ENCODE measurements at regions not wholly inside any gene's neighbourhood (a gene's known extent, or its start where the extent isn't known, plus 50 kb on each side); places are given as distances from the start of the nearest gene placed in this dataset.

DNA sequence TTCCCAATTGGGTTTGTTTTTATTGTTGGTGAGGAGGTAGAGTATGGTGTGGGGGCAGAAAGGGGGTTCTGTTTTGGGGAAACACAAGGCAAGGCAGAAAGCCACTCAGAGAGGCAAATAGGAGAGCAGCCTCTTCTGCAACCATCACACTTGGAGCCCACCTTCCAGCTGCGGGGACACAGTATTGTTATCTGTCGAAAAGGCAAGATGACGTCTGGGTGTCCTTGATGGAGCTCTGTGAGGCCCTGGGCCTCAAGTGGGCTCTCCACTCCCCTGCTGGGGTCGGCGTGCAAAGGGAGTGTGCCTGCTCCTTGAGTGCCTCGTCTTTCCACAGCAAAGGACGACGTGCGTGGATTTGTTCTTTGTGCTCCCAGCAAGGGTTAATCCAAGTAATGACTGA is 227.6 kb downstream of the ANAPC1 start:
- BruUV-seq (replicated peaks), result no TSS peak
- POLR2A ChIA-PET, result no interaction called here
- intact Hi-C loops (cut with micrococcal nuclease) (no loop called here), dilution Hi-C loops (cut with MboI; ENCODE audit: extremely low pct_ligation_motif_present, low sequenced_read_pairs) (no loop called here)
- no peak overlapping the region for H2AFZ ChIP-seq (ENCODE audit: low read depth, low read length)
- no peaks in the 10 kb centered on the region for H3K9me1 ChIP-seq (replicated peaks; ENCODE audit: control insufficient read depth, extremely low read depth, insufficient read depth, low read length)
- FAIRE-seq (no peak), DNase-seq (ENCODE audit: low read depth, low spot score) (no peak)
- H3K9me3 ChIP-seq (replicated peaks; ENCODE audit: control insufficient read depth, insufficient read depth, low read length), result no peaks in the 10 kb centered on the region
- H3K9ac ChIP-seq (replicated peaks; ENCODE audit: extremely low read depth, insufficient read depth, low read length), result no peak overlapping the region
- no peak overlapping the region for H3K4me2 ChIP-seq (ENCODE audit: insufficient read depth, low read length)
- no peaks in the 10 kb centered on the region for H3K4me1 ChIP-seq (ENCODE audit: control insufficient read depth, extremely low read depth, insufficient read depth, low read length)
- CTCF ChIA-PET, result no interaction called here
- no peak overlapping the region for H3K27ac ChIP-seq (ENCODE audit: insufficient read depth, low read depth, low read length)
- no peak for TF ChIP-seq POLR2AphosphoS5 (IDR thresholded peaks at IDR 0.05; ENCODE audit: insufficient read depth, low read depth, low read length)
- TF ChIP-seq, protein P1, sequence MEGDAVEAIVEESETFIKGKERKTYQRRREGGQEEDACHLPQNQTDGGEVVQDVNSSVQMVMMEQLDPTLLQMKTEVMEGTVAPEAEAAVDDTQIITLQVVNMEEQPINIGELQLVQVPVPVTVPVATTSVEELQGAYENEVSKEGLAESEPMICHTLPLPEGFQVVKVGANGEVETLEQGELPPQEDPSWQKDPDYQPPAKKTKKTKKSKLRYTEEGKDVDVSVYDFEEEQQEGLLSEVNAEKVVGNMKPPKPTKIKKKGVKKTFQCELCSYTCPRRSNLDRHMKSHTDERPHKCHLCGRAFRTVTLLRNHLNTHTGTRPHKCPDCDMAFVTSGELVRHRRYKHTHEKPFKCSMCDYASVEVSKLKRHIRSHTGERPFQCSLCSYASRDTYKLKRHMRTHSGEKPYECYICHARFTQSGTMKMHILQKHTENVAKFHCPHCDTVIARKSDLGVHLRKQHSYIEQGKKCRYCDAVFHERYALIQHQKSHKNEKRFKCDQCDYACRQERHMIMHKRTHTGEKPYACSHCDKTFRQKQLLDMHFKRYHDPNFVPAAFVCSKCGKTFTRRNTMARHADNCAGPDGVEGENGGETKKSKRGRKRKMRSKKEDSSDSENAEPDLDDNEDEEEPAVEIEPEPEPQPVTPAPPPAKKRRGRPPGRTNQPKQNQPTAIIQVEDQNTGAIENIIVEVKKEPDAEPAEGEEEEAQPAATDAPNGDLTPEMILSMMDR (IDR thresholded peaks at IDR 0.05; ENCODE audit: extremely low read depth in 1 of 2, insufficient read depth in 1 of 2, low read depth in 1 of 2, low read length in 2 of 2), result no peak
- TF ChIP-seq GATA2 (IDR thresholded peaks at IDR 0.05; ENCODE audit: insufficient read depth, insufficient read length, low read depth, low read length), result no peak
- no peak for TF ChIP-seq EZH2 (IDR thresholded peaks at IDR 0.05; ENCODE audit: borderline replicate concordance, low read depth, low read length, severe bottlenecking)
- TF ChIP-seq MYC (IDR thresholded peaks at IDR 0.05; ENCODE audit: low read depth, low read length), result no peak
- TF ChIP-seq, protein P2, sequence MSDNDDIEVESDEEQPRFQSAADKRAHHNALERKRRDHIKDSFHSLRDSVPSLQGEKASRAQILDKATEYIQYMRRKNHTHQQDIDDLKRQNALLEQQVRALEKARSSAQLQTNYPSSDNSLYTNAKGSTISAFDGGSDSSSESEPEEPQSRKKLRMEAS (IDR thresholded peaks at IDR 0.05; ENCODE audit: insufficient read depth, insufficient read length), result no peak
- no peak for TF ChIP-seq FOS (IDR thresholded peaks at IDR 0.05; ENCODE audit: borderline replicate concordance, insufficient read depth, low read length)
- no peak for TF ChIP-seq JUN (IDR thresholded peaks at IDR 0.05; ENCODE audit: borderline replicate concordance, insufficient read depth, insufficient read length, low read depth)
- TF ChIP-seq POLR2A (IDR thresholded peaks at IDR 0.05; ENCODE audit: low read depth, low read length), result no peak
- H3K79me2 ChIP-seq (ENCODE audit: control insufficient read depth, insufficient read depth, low read length), result no peaks in the 10 kb centered on the region
- H4K20me1 ChIP-seq (replicated peaks; ENCODE audit: control insufficient read depth, extremely low read depth, insufficient read depth, low read length), result no peaks in the 10 kb centered on the region
- no peaks in the 10 kb centered on the region for H3K36me3 ChIP-seq (ENCODE audit: control insufficient read depth in 2 of 2, extremely low read depth in 1 of 2, insufficient read depth in 2 of 2, low read length in 2 of 2)
- H3K27me3 ChIP-seq (ENCODE audit: control insufficient read depth in 2 of 2, insufficient read depth in 2 of 2, low read length in 2 of 2), result peaks cover 5 to 15% of the 10 kb centered on the region in 2 experiments
- no peak overlapping the region for H3K4me3 ChIP-seq (replicated peaks in 1 of 3; ENCODE audit: insufficient read depth in 1 of 3, low read depth in 1 of 3, low read length in 3 of 3)
